HFF-Myc (cell line): ENCODE measurements at regions not wholly inside any gene's neighbourhood (a gene's known extent, or its start where the extent isn't known, plus 50 kb on each side); places are given as distances from the start of the nearest gene placed in this dataset.
"Not testable (repeated sequence)": the region's sequence is repeated elsewhere in the genome, so short reads cannot be mapped to it uniquely, and the experiment has no call there.

Experiments used
- DNase-seq: peaks from one replicate; pipeline ENCODE4 v3.0.0-alpha.2; 2011; ENCODE audit warnings: low read depth; ENCODE audit errors: extremely low read depth
- H3K4me3 ChIP-seq: replicated peaks from 2 replicates; pipeline ENCODE4 v1.5.1; 2011; ENCODE audit warnings: low read depth, mild to moderate bottlenecking, control low read depth, low read length
- TF ChIP-seq, protein P1 (sequence below): IDR thresholded peaks from 2 replicates; pipeline ENCODE4 v1.5.1; 2012; ENCODE audit warnings: mild to moderate bottlenecking, low read depth, low read length, control low read depth; ENCODE audit errors: missing control alignments

DNA sequence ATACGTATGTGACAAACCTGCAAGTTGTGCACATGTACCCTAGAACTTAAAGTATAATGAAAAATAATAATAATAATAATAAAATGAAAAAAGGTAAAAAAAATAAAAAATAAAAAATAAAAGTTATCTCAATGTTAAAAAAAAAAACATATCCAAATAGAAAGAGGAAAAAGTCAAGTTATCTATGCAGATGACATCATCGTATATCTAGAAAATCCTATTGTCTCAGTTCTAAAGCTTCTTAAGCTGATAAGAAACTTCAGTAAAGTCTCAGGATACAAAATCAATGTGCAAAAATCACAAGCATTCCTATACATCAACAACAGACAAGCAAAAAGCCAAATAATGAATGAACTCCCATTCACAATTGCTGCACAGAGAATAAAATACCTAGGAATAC lies 466.6 kb upstream of the PHF14 start:
- H3K4me3 ChIP-seq, result no peak overlapping the region
- DNase-seq, result no peak
- TF ChIP-seq, protein P1, sequence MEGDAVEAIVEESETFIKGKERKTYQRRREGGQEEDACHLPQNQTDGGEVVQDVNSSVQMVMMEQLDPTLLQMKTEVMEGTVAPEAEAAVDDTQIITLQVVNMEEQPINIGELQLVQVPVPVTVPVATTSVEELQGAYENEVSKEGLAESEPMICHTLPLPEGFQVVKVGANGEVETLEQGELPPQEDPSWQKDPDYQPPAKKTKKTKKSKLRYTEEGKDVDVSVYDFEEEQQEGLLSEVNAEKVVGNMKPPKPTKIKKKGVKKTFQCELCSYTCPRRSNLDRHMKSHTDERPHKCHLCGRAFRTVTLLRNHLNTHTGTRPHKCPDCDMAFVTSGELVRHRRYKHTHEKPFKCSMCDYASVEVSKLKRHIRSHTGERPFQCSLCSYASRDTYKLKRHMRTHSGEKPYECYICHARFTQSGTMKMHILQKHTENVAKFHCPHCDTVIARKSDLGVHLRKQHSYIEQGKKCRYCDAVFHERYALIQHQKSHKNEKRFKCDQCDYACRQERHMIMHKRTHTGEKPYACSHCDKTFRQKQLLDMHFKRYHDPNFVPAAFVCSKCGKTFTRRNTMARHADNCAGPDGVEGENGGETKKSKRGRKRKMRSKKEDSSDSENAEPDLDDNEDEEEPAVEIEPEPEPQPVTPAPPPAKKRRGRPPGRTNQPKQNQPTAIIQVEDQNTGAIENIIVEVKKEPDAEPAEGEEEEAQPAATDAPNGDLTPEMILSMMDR, result no peak

DNA sequence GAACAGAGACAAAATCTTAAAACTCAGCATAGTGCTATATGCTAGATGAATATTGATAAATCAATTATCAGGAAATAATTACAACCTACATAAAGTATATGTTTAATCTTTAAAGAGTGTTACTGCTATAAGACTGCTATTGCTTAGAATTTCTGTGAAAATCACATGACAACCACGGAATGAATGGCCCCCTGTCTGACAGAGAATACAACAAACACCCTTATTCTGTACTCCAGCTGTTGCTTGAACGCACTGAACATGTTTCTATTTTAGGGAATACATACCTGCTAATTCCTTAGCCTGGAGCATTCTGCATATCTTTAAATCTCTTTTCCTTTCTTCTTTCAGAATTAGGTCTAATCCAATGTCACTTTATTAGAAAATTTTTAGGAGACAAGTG lies 452.4 kb upstream of the PHF14 start:
- TF ChIP-seq, protein P1, result no peak
- no peak for DNase-seq
- no peak overlapping the region for H3K4me3 ChIP-seq

DNA sequence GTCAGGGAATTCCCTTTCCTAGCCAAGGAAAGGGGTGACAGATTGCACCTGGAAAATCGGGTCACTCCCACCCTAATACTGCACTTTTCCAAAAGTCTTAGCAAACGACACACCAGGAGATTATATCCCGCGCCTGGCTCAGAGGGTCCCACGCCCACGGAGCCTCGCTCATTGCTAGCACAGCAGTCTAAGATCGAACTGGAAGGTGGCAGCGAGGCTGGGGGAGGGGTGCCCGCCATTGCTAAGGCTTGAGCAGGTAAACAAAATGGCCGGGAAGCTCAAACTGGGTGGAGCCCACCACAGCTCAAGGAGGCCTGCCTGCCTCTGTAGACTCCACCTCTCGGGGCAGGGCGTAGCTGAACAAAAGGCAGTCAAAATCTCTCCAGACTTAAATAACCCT lies 440.2 kb upstream of the PHF14 start:
- not testable (repeated sequence) for DNase-seq, H3K4me3 ChIP-seq

DNA sequence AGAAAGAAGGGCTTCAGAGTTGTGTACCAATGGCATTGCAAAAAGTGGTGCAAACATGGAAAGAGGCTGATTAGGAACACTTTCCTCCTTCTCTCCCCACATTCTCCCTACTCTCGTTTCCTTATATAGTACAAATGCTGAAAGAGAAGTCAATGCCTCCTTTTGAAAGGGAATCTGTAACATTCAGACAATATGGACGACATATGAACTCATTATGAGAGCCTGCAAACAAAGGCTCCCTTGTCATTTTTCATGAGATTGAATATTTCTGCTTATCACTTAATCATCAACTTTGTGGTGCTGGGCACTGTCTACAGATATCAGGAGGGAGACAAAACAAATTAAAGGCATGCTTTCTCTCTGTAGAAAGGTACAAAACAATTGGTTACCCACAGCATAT lies 437.1 kb upstream of the PHF14 start:
- TF ChIP-seq, protein P1, result no peak
- DNase-seq, result no peak
- no peak overlapping the region for H3K4me3 ChIP-seq

DNA sequence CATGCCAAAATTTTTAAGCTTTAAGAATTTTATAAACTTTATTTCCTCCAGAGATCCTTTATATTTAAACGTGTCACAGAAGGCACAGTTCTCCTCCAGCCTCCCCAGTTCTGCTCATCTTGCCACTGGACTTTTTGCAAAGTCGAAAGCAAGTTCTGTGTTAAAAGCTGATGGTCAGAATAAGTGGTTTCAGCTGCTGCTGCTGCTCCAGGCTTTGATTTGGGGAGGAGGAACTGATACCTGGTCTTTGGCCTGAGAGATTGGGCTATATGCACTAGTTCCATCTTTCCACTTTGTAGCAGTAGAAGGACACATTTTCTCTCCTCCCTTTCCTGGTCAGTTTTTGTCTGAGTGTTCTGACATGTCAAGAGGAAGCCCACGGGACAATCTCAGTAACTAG lies 435.9 kb upstream of the PHF14 start:
- DNase-seq, result no peak
- H3K4me3 ChIP-seq, result no peak overlapping the region
- TF ChIP-seq, protein P1, result no peak

DNA sequence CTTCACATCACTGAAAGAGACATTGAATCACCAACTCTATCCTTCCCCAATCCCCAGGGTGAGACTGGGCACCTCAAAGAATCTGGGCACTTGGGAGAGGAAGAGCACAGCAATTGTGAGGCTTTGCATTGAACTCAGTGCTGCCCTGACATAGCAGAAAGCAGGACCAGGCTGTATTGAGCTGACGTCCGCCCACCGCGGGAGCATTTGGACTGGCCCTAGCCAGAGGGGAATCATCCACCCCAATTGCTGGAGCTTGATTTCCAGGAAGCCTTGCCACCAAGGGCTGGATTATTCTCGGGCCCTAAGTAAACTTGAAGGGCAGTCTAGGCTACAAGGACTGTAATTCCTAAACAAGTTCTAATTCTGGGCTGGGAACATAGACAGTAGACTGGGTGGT lies 416.3 kb upstream of the PHF14 start:
- H3K4me3 ChIP-seq, result no peak overlapping the region
- TF ChIP-seq, protein P1, result no peak
- DNase-seq, result no peak

DNA sequence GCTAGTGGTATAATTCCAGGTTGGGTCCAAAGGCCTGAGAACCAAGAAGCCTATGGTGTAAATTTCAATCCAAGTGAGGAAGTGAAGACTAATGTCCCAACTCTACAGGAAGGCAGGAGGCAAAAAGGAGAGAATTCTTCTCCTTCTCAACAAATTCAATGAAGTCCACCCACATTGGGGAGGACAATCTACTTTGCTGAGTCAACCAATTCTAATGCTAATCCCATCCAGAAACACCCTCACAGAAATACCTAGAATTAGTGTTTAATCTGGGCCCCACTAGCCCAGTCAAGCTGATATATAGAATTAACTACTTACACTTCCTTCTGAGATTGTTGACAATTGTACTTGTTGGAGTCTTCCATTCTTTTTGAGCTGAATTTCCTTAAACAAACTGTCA lies 413.2 kb upstream of the PHF14 start:
- TF ChIP-seq, protein P1, result no peak

More for the DNA sequence above, 413.2 kb upstream of the PHF14 start:
- no peak overlapping the region for H3K4me3 ChIP-seq
- DNase-seq, result no peak
